Stimulated activated CD8-positive, alpha-beta memory T cell treated with anti-CD3 and anti-CD28 coated beads, Interleukin-15, amount 100 ng/mL, for 48 hours (primary cell): ENCODE measurements at regions not wholly inside any gene's neighbourhood (a gene's known extent, or its start where the extent isn't known, plus 50 kb on each side); places are given as distances from the start of the nearest gene placed in this dataset.

Source experiments
- DNase-seq, 2 donors: peaks; one replicate each; pipeline ENCODE4 v3.0.0-alpha.2; 2020; ENCODE audit warnings: low read depth in 2 of 2

- no peak for DNase-seq
Observed at GRCh38 chr9:106502930-106503329, 360.0 kb upstream of the ZNF462 start.

DNA sequence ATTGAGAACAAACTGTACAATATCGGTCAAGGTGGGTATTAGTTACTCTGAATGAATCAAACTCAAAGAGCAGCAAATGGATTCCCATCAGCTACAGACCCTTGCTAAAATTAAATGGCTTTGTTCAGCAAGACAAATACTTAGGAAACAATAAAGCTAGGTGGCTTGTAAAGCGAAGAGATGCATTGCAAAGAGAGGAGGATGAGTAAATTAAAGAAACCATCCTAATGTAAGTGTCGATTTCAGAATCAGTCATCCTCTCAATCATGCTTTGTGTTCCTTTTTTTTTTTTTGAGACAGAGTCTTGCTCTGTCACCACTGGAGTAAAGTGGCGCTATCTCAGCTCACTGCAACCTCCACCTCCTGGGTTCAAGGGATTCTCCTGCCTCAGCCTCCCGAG is 359.2 kb upstream of the ZNF462 start:
- DNase-seq = no peak

- no peak for DNase-seq
Observed at GRCh38 chr9:106526716-106527204, 336.2 kb upstream of the ZNF462 start.

- no peak for DNase-seq
Observed at GRCh38 chr9:106528158-106528557, 334.8 kb upstream of the ZNF462 start.

DNA sequence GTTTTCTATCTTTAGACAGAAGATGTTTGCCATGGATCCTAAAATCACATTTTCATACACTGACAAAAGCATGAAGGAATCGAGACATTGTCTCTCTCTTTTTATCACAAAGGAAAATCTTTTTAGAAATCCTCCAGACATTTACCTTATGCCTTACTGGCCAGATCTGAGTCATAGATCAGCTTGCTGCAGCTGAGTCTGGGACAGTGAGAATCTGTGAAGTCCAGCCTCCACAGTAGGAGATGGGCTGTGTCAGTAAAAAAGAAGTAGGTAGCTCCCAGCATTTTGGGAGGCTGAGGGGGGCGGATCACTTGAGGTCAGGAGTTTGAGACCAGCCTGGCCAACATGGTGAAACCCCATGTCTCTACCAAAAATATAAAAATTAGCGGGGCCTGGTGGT is 333.4 kb upstream of the ZNF462 start:
- no peak for DNase-seq

- no peak for DNase-seq
Observed at GRCh38 chr9:106531491-106531890, 331.5 kb upstream of the ZNF462 start.

GRCh38 chr9:106532306-106533015 is 330.5 kb upstream of the ZNF462 start:
- no peak for DNase-seq

DNA sequence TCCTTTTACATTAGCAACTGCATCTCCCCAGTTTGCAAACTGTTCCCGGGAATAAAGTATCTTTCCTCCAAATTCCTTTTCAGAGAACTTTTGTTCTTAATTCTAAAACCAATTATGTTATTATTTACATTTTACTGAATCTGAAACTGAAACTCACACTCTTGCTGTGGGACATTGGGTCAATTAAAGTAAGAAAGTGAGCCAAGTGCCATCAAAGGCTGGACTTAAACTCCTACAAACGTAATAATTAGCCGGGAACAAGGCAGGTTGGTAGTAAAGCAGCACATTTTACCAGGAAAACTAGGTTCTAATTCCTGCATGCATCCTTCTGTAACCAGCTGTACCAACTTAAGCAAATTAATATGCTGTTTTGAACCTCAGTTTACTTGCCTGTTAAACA is 328.2 kb upstream of the ZNF462 start:
- no peak for DNase-seq

- DNase-seq = no peak
Observed at GRCh38 chr9:106535439-106535838, 327.5 kb upstream of the ZNF462 start.

DNA sequence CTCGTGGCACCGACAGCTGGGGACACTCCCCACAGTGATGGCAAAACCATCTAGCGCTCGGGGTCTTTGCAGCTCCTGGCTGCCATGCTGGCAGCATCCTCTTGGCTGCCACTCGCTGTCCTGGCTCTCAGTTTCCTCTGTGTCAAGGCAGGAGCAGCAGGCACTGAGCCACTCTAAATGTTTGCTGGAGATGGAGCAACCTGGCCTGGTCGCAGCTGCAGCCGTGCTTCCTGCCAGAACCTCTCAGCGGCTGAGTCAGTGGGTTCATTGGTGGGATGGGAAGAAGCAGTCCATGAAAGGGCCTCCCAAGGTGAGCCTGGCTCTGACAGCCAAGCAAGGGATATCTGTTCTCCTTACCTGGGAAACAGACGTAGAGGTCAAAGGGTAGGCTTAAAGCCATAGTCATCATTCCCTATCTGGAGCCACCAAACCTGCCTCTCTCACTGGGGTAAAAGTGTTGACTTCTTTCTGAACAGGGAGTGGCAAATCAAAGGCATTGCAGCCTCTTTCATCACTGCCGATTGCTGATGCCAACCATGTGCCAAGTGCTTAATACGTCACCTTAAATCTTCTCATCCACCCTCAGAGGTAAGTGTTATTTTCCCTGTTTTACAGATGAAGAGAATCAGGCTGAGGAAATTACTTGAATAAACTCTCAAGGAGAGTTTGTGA is 304.8 kb upstream of the ZNF462 start:
- no peak for DNase-seq

DNA sequence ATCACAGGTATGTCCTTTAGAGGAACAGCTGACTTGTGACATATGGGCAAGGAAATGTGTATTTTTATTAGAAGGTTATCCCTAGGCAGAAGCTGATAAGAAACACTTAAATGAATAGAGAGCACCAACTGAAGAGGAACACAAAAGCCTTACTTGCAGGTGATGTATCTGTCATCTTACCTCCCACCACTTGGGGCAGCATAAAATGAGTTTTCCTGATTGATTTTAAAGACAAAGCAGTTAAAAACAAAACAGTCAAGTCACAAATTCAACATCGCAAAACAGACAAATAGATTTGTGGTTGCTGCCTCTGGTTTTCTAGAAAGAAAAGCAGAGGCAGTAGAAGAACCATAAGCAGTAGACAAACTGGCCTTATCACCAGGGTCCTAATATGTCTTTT is 302.4 kb upstream of the ZNF462 start:
- no peak for DNase-seq

- no peak for DNase-seq
Observed at GRCh38 chr9:106575823-106576222, 287.1 kb upstream of the ZNF462 start.

- no peak for DNase-seq
Observed at GRCh38 chr9:106576232-106576760, 286.7 kb upstream of the ZNF462 start.

GRCh38 chr9:106577121-106577520 is 285.8 kb upstream of the ZNF462 start:
- DNase-seq = no peak

DNA sequence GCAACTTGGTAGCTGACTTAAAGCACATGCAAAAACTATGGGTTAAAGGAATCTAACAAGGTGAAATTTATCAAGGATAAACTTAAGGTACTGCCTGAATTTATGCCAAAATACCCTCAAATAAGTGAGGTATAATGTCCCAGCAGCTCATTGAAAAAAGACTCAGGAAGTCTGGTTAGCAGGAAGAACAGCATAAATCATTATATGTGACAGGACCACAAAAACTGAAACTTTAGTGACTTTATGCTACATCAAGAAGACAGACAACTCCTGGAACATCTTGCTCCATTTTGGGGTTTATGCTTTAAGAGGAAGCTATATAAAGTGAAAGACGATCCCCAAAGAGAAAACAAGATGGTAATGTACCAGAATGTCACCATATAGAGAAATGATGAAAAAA is 282.4 kb upstream of the ZNF462 start:
- DNase-seq = no peak

DNA sequence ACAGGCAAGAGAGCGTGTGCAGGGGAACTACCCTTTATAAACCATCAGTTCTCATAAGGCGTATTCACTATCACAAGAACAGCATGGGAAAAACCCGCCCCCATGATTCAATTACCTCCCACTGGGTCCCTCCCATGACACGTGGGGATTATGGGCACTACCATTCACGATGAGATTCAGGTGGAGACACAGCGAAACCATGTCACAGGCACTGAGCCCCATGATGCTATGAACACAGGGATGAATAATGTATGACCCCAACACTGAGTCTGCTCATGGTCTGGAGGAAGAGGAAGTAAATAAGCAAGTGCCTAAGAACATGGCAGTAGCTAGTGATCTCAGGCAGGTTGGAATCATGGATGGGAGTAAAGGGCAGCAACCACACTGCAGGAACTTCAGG is 281.0 kb upstream of the ZNF462 start:
- DNase-seq = no peak

GRCh38 chr9:106583751-106584150 is 279.2 kb upstream of the ZNF462 start:
- DNase-seq = no peak

DNA sequence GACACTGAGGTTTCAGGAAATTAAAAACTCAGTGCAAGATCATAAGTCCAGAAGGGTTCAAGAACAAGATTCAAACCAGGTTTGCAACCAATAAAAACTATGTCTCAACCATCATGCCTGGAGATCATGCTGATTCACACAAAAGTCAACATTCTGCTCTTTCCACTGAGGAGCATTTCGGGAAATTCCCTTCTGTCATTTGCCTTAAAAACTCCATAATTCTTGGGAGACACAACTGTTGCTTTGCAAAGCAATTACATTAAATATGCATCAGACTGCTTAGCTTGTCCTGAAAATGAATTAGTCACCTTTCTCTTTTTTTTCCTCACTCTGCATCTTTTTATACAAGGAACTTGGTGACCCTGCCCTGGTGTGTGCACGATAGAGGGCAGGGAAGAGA is 275.9 kb upstream of the ZNF462 start:
- no peak for DNase-seq

GRCh38 chr9:106588626-106589025 is 274.3 kb upstream of the ZNF462 start:
- DNase-seq = no peak

GRCh38 chr9:106590759-106591505 is 272.0 kb upstream of the ZNF462 start:
- DNase-seq = no peak

GRCh38 chr9:106593201-106593600 is 269.8 kb upstream of the ZNF462 start:
- no peak for DNase-seq

DNA sequence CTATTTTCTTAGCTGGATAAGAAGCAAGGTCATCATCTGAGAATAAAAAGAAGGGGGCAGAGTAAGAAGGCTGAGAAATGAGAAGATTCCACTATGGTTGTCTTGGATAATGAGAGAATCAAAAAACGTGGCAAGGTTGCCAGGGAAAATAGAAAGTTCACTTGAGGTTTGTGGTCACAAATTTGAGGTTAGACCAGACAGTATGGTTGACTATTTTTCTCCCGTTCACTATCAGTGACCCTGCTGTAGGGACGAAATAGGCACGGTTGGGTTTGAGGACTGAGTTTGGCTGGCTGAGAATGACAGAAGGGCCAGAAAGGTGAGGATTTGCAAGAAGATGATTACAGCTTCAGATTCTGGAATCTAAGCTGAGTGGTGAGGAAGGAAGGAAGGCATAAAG is 266.0 kb upstream of the ZNF462 start:
- DNase-seq = no peak
